ENCODE measurements at regions not wholly inside any gene's neighbourhood (a gene's known extent, or its start where the extent isn't known, plus 50 kb on each side); places are given as distances from the start of the nearest gene placed in this dataset.
"Not testable (repeated sequence)": the region's sequence is repeated elsewhere in the genome, so short reads cannot be mapped to it uniquely, and the experiment has no call there.

DNA sequence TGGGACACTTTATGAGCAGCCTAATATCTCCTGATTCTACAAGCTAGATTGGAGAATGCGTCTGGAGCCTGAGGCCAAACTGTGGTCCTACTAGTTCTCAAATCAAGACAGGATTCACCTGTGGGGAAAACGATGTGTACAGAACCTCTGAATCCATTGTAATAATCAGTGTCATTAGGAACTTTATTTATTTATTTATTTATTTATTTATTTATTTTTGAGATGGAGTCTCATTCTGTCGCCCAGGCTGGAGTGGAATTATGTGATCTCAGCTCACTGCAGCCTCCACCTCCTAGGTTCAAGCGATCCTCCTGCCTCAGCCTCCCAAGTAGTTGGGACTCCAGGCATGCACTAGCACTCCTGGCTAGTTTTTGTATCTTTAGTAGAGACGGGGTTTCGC lies 52.6 kb upstream of the KIF26B start:
- not testable (repeated sequence) for ATAC-seq

GRCh38 chr1:245099401-245099800 lies 55.4 kb upstream of the KIF26B start:
- no peak for TF ChIP-seq GLIS3 (CRISPR knock-in tag; IDR thresholded peaks at IDR 0.05)
- TF ChIP-seq ESRRG (CRISPR knock-in tag; IDR thresholded peaks at IDR 0.05), result no peak
- no peak for TF ChIP-seq ZNF70 (CRISPR knock-in tag; IDR thresholded peaks at IDR 0.05)
- no peak for TF ChIP-seq ZNF565 (CRISPR knock-in tag; conservative IDR thresholded peaks at IDR 0.05; ENCODE audit: low read depth)
- TF ChIP-seq CSDC2 (CRISPR knock-in tag; IDR thresholded peaks at IDR 0.05), result no peak
- TF ChIP-seq PPARA (CRISPR knock-in tag; IDR thresholded peaks at IDR 0.05; ENCODE audit: borderline replicate concordance), result no peak
- no peak for TF ChIP-seq ZFP30 (CRISPR knock-in tag; IDR thresholded peaks at IDR 0.05)
- no peak for TF ChIP-seq BACH2 (CRISPR knock-in tag; IDR thresholded peaks at IDR 0.05; ENCODE audit: borderline replicate concordance)
- no peak for TF ChIP-seq RARB (CRISPR knock-in tag; IDR thresholded peaks at IDR 0.05)
- TF ChIP-seq POU6F1 (CRISPR knock-in tag; IDR thresholded peaks at IDR 0.05; ENCODE audit: borderline replicate concordance, low read depth), result no peak
- no peak for TF ChIP-seq CREB5 (CRISPR knock-in tag; IDR thresholded peaks at IDR 0.05; ENCODE audit: low read depth)
- no peak for TF ChIP-seq TOX (CRISPR knock-in tag; IDR thresholded peaks at IDR 0.05; ENCODE audit: borderline replicate concordance)

GRCh38 chr1:245098924-245099323 lies 55.9 kb upstream of the KIF26B start:
- no peak for ATAC-seq
- TF ChIP-seq CSDC2 (CRISPR knock-in tag; IDR thresholded peaks at IDR 0.05), result no peak
- TF ChIP-seq ARNTL (CRISPR knock-in tag; IDR thresholded peaks at IDR 0.05; ENCODE audit: borderline replicate concordance, low read depth), result no peak
- no peak for TF ChIP-seq TOX (CRISPR knock-in tag; IDR thresholded peaks at IDR 0.05; ENCODE audit: borderline replicate concordance)
- TF ChIP-seq RARB (CRISPR knock-in tag; IDR thresholded peaks at IDR 0.05), result no peak
- no peak for TF ChIP-seq PPARA (CRISPR knock-in tag; IDR thresholded peaks at IDR 0.05; ENCODE audit: borderline replicate concordance)
- no peak for TF ChIP-seq ZNF70 (CRISPR knock-in tag; IDR thresholded peaks at IDR 0.05)
- TF ChIP-seq ZC3H10 (CRISPR knock-in tag; IDR thresholded peaks at IDR 0.05), result no peak
- TF ChIP-seq ZFP3 (CRISPR knock-in tag; IDR thresholded peaks at IDR 0.05), result no peak
- no peak for TF ChIP-seq CSRNP3 (CRISPR knock-in tag; IDR thresholded peaks at IDR 0.05)
- TF ChIP-seq GLIS3 (CRISPR knock-in tag; IDR thresholded peaks at IDR 0.05), result no peak
- TF ChIP-seq ZNF8 (CRISPR knock-in tag; IDR thresholded peaks at IDR 0.05), result no peak
- TF ChIP-seq PATZ1 (CRISPR knock-in tag; IDR thresholded peaks at IDR 0.05; ENCODE audit: borderline replicate concordance), result no peak
- TF ChIP-seq OSR1 (CRISPR knock-in tag; IDR thresholded peaks at IDR 0.05), result no peak
- no peak for TF ChIP-seq BACH2 (CRISPR knock-in tag; IDR thresholded peaks at IDR 0.05; ENCODE audit: borderline replicate concordance)
- TF ChIP-seq ESRRG (CRISPR knock-in tag; IDR thresholded peaks at IDR 0.05), result no peak
- no peak for TF ChIP-seq POU6F1 (CRISPR knock-in tag; IDR thresholded peaks at IDR 0.05; ENCODE audit: borderline replicate concordance, low read depth)
- TF ChIP-seq, protein P1, sequence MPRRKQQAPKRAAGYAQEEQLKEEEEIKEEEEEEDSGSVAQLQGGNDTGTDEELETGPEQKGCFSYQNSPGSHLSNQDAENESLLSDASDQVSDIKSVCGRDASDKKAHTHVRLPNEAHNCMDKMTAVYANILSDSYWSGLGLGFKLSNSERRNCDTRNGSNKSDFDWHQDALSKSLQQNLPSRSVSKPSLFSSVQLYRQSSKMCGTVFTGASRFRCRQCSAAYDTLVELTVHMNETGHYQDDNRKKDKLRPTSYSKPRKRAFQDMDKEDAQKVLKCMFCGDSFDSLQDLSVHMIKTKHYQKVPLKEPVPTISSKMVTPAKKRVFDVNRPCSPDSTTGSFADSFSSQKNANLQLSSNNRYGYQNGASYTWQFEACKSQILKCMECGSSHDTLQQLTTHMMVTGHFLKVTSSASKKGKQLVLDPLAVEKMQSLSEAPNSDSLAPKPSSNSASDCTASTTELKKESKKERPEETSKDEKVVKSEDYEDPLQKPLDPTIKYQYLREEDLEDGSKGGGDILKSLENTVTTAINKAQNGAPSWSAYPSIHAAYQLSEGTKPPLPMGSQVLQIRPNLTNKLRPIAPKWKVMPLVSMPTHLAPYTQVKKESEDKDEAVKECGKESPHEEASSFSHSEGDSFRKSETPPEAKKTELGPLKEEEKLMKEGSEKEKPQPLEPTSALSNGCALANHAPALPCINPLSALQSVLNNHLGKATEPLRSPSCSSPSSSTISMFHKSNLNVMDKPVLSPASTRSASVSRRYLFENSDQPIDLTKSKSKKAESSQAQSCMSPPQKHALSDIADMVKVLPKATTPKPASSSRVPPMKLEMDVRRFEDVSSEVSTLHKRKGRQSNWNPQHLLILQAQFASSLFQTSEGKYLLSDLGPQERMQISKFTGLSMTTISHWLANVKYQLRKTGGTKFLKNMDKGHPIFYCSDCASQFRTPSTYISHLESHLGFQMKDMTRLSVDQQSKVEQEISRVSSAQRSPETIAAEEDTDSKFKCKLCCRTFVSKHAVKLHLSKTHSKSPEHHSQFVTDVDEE (CRISPR knock-in tag; IDR thresholded peaks at IDR 0.05), result no peak

More at GRCh38 chr1:245099401-245099800, 55.4 kb upstream of the KIF26B start:
- no peak; the same call in 2 of the 3 replicates for ATAC-seq

Measured in SK-N-SH treated with all-trans-retinoic acid at 6 μM for 48 hours (cell line).